GF-D8 (cell line): ENCODE measurements at regions not wholly inside any gene's neighbourhood (a gene's known extent, or its start where the extent isn't known, plus 50 kb on each side); places are given as distances from the start of the nearest gene placed in this dataset.
"Not testable (repeated sequence)": the region's sequence is repeated elsewhere in the genome, so short reads cannot be mapped to it uniquely, and the experiment has no call there.

Experiments used
- DNase-seq: peaks from one replicate; lab custom pipeline; 2025; lab: John Stamatoyannopoulos, UW

DNA sequence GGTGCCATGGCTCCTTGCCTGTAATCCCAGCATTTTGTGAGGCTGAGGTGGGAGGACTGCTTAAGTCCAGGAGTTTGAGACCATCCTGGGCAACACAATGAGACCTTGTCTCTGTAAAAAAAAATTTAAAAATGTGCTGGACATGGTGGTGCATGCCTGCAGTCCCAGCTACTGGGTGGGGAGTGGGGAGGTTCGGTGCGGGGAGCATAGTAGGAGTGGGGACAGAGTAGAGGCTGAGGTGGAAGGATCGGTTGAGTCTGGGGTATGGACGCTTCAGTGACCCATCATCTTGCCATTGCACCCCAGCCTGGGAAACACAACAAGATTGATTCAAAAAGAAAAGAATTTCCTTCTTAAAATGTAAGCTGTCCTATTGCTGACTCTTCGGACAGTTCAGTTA, 1490.0 kb upstream of the GBE1 start:
- no peak for DNase-seq

DNA sequence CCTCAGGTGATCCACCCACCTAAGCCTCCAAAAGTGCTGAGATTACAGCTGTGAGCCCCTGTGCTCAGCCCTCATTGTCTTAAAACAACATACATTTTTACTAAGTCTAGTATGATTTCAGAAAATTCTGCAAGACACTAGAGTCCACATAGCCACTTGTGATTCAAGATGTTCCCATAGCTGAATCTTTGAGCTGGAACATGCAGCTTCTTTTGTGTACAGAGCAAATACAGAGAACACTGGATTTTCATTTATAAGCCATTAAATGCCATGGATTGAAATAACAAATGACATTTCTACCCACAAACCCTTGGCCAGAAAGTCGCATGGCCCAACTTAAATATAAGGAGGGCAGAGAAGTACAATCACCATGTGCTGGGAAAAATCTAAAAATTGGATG, 1489.2 kb upstream of the GBE1 start:
- DNase-seq, result no peak

DNA sequence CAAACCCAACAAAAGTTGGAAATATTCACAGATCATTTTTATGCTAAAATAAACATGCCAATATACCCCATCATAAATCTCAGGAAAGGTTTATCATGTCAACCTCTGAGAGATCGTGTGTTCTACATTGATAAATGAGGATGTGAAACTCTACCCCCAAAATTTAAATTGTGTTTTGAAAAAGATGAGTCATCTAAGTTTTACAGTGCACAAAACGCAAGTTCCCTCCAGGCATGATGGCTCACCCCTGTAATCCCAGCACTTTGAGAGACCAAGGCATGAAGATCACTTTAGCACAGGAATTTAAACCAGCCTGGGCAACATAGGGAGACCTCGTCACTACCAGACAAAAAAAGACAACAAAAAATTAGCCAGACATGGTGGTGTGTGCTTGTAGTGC, 1487.0 kb upstream of the GBE1 start:
- no peak for DNase-seq

DNA sequence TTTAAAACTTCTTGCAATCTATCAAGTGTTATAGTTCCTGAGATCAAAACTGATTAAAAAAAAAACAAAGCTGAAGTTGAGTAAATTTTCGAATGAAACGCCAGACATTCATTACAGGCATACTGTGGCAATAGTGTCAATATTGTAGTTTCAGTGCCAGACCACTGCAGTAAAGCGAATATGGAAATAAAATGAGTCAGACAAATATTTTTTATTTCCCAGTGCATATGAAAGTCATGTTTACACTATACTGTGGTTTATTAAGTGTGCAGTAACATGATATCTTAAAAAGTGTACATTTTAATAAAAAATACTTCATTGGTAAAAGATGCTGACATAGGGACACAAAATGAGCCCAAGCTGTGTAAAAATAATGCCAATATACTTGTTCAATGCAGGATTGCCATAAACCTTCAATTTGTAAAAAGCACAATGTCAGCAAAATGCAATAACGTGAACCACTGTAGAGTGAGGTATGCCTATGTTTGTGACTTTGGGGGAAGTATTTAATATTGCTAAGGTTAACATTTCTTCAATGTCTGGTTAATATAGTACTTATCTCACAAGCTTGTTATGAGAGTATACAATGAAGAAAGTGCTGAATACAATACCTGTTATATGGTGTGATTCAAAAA, 1473.9 kb upstream of the GBE1 start:
- DNase-seq, result no peak

DNA sequence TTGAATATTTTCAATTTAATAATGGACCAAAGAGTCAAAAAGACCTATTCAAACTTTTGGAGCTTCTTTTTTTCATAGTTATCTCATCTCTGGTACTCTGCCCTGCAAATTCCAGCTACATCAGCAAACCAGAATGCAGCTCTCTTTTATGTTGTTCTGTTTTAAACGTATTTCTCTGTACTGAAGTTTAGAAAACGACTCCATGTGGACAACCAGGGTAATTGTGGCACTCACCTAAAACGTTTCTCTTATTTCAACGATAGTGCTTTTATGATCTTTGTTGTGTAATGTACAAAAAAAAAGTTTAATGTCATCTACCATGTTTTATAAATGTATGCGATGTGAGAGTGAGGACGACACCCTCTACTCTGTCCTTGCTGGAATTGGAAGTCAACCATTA, 1472.3 kb upstream of the GBE1 start:
- DNase-seq, result no peak

DNA sequence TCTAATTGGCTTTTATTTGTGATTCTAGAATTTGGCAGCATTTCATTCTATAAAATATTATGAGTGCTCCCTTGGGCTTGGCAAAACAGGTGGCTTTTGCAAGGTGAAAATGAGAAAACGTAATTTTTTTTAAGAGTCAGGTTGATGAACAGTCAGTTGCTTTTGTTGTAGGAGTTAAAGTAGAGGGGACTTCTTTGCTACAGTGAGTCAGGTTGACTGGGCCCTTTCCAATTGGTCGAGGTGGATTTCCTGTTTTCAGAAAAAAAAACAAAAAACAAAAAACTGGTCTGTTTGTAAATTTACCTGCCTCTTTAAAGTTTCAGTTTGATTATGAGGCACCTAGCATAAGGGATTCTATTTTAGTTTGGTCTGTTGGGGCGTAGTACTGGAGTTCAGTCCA, 1469.4 kb upstream of the GBE1 start:
- DNase-seq, result no peak

DNA sequence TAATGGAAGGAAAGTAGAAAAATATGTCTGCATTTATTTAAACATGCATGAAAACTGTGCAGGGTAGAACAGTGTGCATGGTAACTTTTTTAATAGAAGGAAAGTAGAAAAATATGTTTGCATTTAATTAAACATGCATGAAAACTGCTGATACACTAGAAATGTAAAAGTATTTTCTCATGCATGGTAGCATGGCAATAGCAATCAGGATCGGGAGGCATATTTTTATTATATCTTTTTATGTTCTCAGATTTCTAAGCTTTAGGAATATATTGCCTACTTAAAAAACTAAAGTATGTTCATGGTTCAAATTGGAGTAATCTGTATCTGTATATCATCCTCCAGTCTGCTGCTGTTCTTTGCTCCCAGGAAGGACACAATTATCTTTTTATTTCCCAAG, 1468.9 kb upstream of the GBE1 start:
- DNase-seq, result no peak

DNA sequence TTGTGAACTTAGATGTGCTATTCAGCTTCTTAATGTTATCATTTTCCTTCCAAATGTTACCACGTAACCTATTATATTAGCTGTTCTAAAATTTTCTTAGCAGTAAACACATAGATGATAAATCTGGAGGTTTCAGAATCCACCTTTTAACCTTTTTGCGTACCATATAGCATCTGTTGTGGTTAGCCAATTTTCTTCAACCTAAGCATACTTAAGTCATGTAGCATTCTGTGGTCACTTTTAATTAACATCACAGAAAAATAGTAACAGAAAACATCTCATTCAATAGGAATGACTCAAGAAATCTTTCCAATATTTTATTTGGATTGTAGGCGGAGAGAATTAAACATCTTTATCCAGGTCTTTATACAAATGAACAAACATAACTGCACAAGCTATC, 1465.3 kb upstream of the GBE1 start:
- no peak for DNase-seq

DNA sequence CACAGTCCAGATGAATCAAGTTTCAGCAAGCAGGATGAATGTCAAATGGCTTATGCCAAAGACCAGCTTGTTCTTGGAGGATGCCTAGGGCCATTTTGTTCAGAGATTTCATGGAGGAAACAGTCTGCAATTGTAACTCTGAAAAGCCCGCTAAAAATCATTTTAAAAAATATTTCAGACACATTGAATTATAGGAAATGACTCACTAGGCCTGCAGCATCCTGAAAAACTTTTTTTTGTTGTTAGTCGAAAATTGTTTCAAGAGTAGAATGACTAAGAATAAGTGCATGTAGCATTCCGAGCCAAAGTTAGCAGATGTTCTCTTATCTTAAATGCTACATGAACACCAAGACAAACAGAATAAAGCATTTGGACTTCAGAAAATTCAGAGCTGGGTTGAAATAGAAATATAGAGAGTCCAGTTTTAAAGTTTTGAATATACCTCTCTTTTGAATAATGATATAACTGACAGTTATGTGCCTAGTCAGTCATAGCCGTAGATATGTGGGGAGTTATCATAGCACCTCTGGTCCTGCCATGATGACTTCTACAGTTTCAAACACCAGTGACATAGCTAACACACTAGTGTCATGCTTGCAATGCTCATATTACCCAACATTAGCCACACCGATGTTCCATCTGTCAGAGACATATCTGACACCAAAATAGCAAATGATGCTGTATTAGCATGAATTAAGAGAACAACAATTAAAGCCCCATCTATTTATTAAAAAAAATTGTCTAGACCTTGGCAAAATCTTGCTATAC, 1462.8 kb upstream of the GBE1 start:
- DNase-seq, result no peak

DNA sequence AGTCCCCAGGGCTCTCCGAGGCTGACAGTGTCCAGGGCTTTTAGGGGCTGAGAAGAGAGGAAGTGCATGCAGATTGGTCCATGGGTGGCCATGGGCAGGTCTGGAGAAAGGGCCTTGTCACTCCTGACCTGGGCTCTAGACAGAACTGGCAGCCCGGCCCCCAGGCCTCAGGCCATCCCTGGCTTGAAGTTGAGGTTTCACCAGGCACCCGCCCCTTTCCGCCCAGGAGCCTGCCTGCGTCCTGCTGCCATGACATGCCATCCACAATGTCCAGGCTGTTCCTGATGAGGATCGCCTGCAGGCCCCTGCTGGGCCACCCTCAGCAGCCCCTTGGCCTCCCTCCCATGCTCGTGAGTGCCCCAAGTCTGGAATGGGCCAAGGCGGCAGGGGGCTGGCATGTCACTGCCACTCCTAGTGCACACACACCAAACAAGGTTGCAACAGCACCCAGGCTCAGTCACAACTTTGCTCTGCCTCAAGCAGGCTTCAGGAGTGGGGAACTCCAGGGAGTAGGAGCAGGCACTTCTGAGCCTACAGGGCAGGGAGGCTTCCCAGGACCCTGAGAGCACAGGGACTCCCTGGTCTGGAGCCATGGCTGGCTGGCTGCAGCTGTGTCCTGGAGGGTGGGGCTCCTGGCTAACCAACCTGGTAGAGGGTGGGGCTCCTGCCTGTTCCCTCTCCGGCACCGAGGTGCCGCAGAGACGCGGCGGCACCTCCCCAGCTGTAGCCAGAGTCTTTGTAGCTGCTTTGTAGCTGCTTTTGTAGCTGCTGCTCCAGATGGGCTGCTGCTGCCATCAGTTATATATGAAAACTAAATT, 1457.1 kb upstream of the GBE1 start:
- no peak for DNase-seq

DNA sequence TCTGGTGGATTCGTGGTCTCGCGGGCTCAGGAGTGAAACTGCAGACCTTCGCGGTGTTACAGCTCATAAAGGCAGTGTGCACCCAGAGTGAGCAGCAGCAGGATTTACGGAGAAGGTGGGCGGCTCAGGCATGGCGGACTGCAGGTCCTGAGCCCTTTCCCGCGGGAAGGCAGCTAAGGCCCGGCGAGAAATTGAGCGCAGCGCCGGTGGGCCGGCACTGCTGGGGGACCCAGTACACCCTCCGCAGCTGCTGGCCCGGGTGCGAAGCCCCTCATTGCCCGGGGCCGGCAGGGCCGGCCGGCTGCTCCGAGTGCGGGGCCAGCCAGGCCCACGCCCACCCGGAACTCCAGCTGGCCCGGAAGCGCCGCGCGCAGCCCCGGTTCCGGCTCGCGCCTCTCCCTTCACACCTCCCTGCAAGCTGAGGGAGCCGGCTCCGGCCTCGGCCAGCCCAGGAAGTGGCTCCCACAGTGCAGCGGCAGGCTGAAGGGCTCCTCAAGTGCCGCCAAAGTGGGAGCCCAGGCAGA, 1456.2 kb upstream of the GBE1 start:
- not testable (repeated sequence) for DNase-seq

DNA sequence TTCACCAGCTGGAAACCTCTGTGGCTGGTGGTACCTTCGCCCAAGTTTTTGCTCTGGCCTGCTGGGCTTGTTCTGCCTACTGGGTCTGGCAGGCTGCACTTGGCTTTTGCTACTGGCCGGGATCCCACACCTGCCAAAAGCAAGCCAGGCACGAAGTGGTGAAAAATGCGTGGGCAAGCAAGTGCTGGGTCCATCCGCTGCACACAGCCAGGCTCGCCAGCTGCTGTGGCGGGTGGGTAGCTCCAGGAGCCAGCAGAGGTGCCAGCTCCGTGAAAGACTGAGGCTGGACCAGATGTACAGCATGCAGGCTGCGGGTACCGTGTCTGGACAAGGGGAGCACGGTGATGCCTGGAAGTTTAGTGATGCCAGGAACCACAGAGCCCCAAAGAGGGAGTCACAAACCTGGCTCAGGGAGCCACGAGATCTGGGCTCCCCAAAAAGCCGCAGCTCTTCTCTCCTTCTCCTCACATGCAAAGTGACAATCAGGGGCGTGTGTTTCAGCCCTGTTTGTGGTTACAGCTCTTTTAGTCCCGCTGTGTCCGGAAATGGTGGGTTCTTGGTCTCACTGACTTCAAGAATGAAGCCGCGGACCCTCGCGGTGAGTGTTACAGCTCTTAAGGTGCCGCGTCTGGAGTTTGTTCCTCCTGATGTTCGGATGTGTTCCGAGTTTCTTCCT, 1455.6 kb upstream of the GBE1 start:
- DNase-seq, result no peak

DNA sequence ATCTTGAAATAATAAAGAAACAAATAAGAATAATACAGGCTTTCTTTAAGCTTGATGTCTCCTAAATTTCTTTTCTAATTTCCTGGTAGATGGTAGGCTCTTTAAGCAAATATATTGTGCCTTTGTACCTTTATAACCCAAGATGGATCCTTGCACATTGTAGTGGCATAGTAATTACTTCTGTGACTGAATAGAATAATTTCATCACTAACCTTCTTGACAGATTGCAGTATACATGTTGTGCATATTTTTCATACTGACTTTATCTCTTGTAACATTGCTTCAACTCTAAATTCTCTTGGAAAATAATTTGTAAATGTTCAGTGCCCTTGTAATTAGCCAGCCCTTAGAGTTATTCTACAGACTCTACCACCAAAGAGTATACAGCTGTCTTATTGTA, 1433.8 kb upstream of the GBE1 start:
- no peak for DNase-seq

DNA sequence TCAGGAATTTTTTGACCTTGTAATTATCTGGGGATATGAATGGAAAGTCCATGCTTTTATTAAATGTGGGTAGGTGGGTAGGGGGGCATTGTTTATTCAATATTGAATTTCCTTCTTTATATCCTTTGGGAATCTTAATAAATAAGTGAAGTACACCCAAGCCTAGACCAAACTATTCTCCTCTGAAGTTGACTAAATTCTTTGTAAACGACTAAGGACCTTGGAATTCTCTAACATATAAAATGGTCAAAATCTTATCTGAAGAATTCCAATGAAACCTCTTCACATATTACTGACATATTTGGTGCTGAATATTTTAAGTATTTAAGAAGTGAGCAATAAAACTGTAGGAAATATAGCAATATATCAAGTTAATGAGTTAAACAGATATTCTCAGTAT, 1432.1 kb upstream of the GBE1 start:
- DNase-seq, result no peak

DNA sequence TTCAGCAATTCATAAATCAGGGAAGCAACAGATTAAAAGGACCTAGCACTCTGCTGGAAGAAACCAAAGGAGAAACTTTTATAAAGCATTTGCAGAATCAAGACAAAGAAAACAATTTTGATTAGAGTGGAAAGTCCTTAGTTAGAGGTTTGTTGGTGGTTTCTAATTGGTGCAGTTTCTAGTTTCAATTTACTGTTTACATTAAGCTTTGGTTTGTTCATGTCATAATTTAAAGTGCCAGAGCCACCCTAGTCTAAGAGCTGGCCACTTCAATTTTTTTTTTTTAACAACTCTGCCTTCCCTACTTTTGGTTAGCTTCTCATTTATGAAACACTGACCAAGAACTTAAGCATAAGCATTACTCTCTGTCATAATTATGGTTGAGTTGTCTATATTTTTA, 1428.2 kb upstream of the GBE1 start:
- DNase-seq, result no peak

DNA sequence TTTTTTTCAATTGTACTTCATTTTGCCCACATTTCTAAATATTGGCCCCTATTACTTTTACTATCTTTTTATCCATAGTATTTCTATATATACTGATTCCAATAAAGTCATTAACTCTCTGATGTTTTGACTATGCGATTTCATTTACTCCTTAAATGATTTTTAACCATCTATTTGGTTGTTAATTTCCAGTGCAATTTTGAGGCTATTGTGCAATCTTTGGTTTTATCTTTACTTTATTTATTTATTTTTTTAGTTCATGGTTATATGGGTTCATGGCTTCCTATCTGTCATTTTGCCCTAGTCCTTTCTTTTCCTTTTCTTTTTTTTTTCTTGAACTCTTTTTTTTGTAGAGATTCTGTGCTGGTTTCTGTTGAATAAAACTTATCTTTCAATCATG, 1408.0 kb upstream of the GBE1 start:
- DNase-seq, result no peak

DNA sequence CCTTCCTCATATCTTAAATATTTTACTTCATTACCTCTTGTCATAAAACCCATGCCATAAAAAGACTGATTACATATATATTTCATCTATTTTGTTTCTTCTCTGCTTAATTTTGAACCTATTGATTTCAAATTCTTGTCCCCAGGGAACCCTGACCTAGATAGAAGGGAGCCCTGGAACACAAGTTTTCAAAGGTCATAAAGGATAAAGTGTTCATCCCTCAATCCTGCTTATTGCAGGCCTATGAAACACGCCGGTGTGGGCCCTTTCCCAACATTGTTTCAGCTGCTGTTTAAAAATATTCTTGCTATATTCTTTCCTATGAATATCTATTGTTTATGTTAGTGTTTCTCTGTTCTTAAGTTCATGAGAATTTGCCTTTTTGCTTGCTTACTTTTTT, 1389.5 kb upstream of the GBE1 start:
- no peak for DNase-seq

DNA sequence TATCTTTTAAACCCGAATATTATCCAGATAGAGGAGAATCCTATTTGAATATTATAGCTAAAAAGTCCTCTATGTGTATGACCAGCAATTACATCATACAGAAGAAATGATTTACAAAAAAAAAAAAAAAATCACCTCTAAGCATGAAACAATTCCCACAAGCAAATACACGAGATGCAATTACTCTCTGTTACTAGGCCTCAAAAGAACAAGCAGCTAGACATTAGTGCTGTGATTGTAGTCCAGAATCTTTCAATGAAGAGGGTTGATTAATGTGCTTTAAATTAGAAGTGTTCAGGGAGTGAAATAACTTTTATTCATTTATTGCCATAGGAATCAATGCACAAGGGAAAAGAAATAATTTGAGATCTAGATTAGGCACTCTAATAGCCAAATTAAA, 1379.5 kb upstream of the GBE1 start:
- no peak for DNase-seq

DNA sequence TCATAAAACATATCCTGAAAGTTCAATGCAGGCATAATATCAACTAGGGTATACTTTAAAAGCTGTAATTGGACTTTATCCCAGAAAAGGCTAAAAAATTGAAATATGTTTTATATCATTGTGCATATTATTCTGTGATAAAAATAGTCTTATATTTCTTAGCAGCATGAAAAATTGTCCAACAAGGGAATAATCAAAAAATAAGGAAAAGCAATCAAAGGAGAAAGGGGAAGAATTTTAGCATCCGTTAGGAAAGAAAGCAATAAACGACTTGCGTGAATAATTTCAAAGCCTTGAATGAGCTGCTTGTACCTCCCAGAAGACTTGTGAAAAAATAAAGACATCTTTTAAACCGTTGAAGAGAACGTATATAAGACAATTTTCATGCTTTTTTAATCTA, 1369.8 kb upstream of the GBE1 start:
- DNase-seq, result no peak

DNA sequence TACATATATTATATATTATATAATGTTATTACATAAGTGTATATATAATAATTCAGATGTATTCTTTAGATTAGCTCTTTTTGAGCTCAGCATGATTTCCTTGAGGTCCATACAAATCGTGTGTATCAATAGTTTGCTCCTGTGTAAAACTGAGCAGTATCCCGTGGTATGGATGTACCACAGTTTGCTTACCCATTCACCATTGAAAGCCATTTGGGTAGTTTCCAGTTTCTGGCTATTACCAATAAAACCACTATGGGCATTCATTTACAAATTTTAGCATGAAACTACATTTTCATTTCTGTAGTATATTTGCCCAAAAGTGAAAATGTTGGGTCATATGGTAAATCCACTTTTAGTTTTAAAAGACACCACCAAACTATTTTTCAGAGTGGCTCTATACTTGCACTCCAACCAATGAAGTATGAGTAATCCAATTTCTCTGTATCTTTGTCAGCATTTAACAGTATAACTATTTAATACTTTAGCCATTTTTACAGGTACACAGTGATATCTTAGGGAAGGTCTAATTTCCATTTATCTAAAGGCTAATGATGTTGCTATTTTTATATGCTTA, 1361.4 kb upstream of the GBE1 start:
- DNase-seq, result no peak

DNA sequence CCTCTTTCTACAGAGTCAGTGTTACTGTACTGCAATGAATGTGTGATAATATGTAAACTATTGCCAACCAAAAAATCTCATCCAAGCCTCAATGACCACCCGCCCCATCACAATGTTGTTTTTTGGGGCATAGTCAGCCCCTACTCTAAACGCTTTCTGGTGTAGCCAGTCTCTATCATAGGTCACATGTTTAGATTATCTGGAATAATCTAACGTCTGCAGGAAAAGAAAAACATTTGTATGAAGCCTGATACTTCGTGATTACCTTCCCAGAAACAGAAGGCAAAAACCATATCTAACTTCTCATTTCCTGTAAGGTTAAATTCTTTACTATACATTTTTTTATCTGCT, 1331.8 kb upstream of the GBE1 start:
- DNase-seq, result no peak
